K562 (cell line): ENCODE measurements at regions not wholly inside any gene's neighbourhood (a gene's known extent, or its start where the extent isn't known, plus 50 kb on each side); places are given as distances from the start of the nearest gene placed in this dataset.

Experiments used
- ATAC-seq: fragments of 200-7000 bp; cut with Tn5 transposase; 3 replicates; pipeline ENCODE4 v1.9.1; 2020; ENCODE audit warnings: moderate library complexity
- BruUV-seq: library from RNA; stranded (reverse); fragments of 400-500 nt; replicated peaks from 2 replicates; lab custom pipeline; 2021; lab: Mats Ljungman, UMichigan
- CTCF ChIA-PET: fragments of 300-600 bp; formaldehyde crosslinking; extraction: SDS; loops from one replicate; lab custom pipeline; 2021; ENCODE audit warnings: low intra/inter-chr PET ratio; lab: Yijun Ruan, JAX
- POLR2A ChIA-PET: fragments of 300-600, 350-650 bp; sonication (Branson Sonifier 250); formaldehyde crosslinking; extraction: SDS; loops from one replicate; lab custom pipeline; 2021; ENCODE audit warnings: antibody characterized with exemption, inconsistent platforms; lab: Yijun Ruan, JAX
- DNase-seq, 4 experiments: peaks; one replicate each; pipeline versions ENCODE4 v3.0.0 to v3.0.0-alpha.2; 2011 to 2018; ENCODE audit warnings: low spot score in 3 of 4, mixed read lengths in 3 of 4; ENCODE audit errors: extremely low read depth in 1 of 4
- FAIRE-seq: peaks from 2 replicates; lab custom pipeline; 2011; peaks lifted over from hg19 to GRCh38; lab: Jason Lieb, UNC
- H2AFZ ChIP-seq: 2 replicates; pipeline ENCODE4 v1.6.0; 2011; ENCODE audit warnings: low read depth, low read length, control low read depth, inconsistent platforms
- H3K27ac ChIP-seq: fragments of 200-600 bp; 3 replicates; pipeline ENCODE4 v1.8.0; 2011; ENCODE audit warnings: low read depth, mild to moderate bottlenecking, control low read depth, inconsistent platforms, low read length, moderate library complexity, mixed read lengths; ENCODE audit errors: extremely low read depth
- H3K27me3 ChIP-seq, 2 experiments: fragments of 300-600 bp in 1 of 2; 2 replicates in 1 of 2; 3 replicates in 1 of 2; pipeline versions ENCODE4 v1.6.0 to v1.8.0; 2011; ENCODE audit warnings: inconsistent platforms in 2 of 2, low read length in 2 of 2, mild to moderate bottlenecking in 1 of 2, mixed read lengths in 1 of 2, moderate library complexity in 1 of 2; ENCODE audit not compliant: control insufficient read depth in 2 of 2, insufficient read depth in 2 of 2
- H3K36me3 ChIP-seq: fragments of 300-600 bp; 3 replicates; pipeline ENCODE4 v1.8.0; 2011; ENCODE audit warnings: mild to moderate bottlenecking, low read length, inconsistent platforms; ENCODE audit not compliant: control insufficient read depth, insufficient read depth
- H3K4me1 ChIP-seq, 2 experiments: fragments of 200-600 bp in 1 of 2; replicated peaks in 1 of 2; 2 replicates in 1 of 2; 3 replicates in 1 of 2; pipeline versions ENCODE4 v1.5.1 to v1.8.0; 2011; ENCODE audit warnings: inconsistent platforms in 2 of 2, low read length in 2 of 2, mild to moderate bottlenecking in 1 of 2, mixed read lengths in 1 of 2, moderate library complexity in 1 of 2; ENCODE audit not compliant: control insufficient read depth in 2 of 2, insufficient read depth in 2 of 2
- H3K4me2 ChIP-seq: 2 replicates; pipeline ENCODE4 v1.6.1; 2011; ENCODE audit warnings: low read length, control low read depth, inconsistent platforms, mixed read lengths; ENCODE audit not compliant: insufficient read depth
- H3K4me3 ChIP-seq: fragments of 200-600 bp; sonication (generic), shearing (Covaris generic); 2 replicates; pipeline ENCODE4 v1.5.1; 2016; ENCODE audit warnings: control low read depth, inconsistent platforms
- H3K79me2 ChIP-seq: fragments of 200-600 bp; 3 replicates; pipeline ENCODE4 v1.8.0; 2011; ENCODE audit warnings: low read length, inconsistent platforms; ENCODE audit not compliant: control insufficient read depth, insufficient read depth
- H3K9ac ChIP-seq, 2 experiments: 2 replicates each; pipeline versions ENCODE4 v1.6.0 to v1.6.1; 2011; ENCODE audit warnings: low read depth in 2 of 2, low read length in 2 of 2, control low read depth in 1 of 2, inconsistent platforms in 1 of 2, mild to moderate bottlenecking in 1 of 2, mixed read lengths in 1 of 2; ENCODE audit not compliant: insufficient read depth in 1 of 2
- H3K9me1 ChIP-seq: one replicate; pipeline ENCODE4 v1.6.0; 2011; ENCODE audit warnings: inconsistent platforms, mild to moderate bottlenecking, low read length, moderate library complexity; ENCODE audit not compliant: control insufficient read depth, insufficient read depth
- H3K9me3 ChIP-seq: replicated peaks from 2 replicates; pipeline ENCODE4 v1.5.1; 2011; ENCODE audit warnings: low read depth, low read length, inconsistent platforms; ENCODE audit not compliant: control insufficient read depth, insufficient read depth
- H4K20me1 ChIP-seq: replicated peaks from 2 replicates; pipeline ENCODE4 v1.6.1; 2011; ENCODE audit warnings: low read length, inconsistent platforms, mixed read lengths; ENCODE audit not compliant: control insufficient read depth, insufficient read depth
- KAT2B ChIP-seq: IDR thresholded peaks from one replicate; pipeline ENCODE4 v1.6.1; 2012; ENCODE audit warnings: low read depth, mild to moderate bottlenecking, control low read depth, inconsistent platforms, low read length, moderate library complexity
- KLF13 ChIP-seq: fragments of 450-650 bp; IDR thresholded peaks from 2 replicates; pipeline ENCODE4 v1.6.1; 2016; ENCODE audit warnings: missing genetic modification characterization, low read depth, mild to moderate bottlenecking, missing compliant biosample characterization, moderate library complexity, borderline replicate concordance
- NR1H2 ChIP-seq: sonication (generic); formaldehyde crosslinking; IDR thresholded peaks from 2 replicates; pipeline ENCODE4 v1.4.0; 2020; ENCODE audit warnings: mild to moderate bottlenecking, missing genetic modification reagents
- RAD21 ChIP-seq, 2 experiments: fragments of 250-450 bp in 1 of 2; fragments of 450-650 bp in 1 of 2; sonication (Bioruptor Pico) in 1 of 2; formaldehyde crosslinking in 1 of 2; IDR thresholded peaks in 1 of 2; conservative IDR thresholded peaks in 1 of 2; 2 replicates each; pipeline versions ENCODE4 v1.4.0 to v1.8.0; 2020 to 2022; ENCODE audit warnings: mild to moderate bottlenecking in 2 of 2, moderate library complexity in 1 of 2
- TEAD4 ChIP-seq, 2 experiments: sonication (generic) in 1 of 2; formaldehyde crosslinking in 1 of 2; IDR thresholded peaks; 2 replicates each; pipeline versions ENCODE4 v1.6.1 to v1.8.0; 2012 to 2022; ENCODE audit warnings: borderline replicate concordance in 1 of 2, inconsistent platforms in 1 of 2, low read length in 1 of 2, mild to moderate bottlenecking in 1 of 2, missing genetic modification reagents in 1 of 2
- ZNF23 ChIP-seq: fragments of 250-450 bp; sonication (Bioruptor Pico); IDR thresholded peaks from 2 replicates; pipeline ENCODE4 v1.4.0; 2020; ENCODE audit warnings: mild to moderate bottlenecking
- ZNF316 ChIP-seq: fragments of 450-650 bp; IDR thresholded peaks from 2 replicates; pipeline ENCODE4 v1.6.1; 2016
- ZNF668 ChIP-seq: fragments of 250-450 bp; sonication (Bioruptor Pico); IDR thresholded peaks from 2 replicates; pipeline ENCODE4 v1.8.0; 2022; ENCODE audit warnings: mild to moderate bottlenecking, inconsistent platforms
- WGBS: fragments of 100-300 bp; shearing (Covaris generic); methylation state at CpG from one replicate; pipeline ENCODE4 v1.1.6; 2016; ENCODE audit warnings: low coverage, mixed read lengths; ENCODE audit not compliant: insufficient coverage; ENCODE audit errors: missing lambda C conversion rate; 5-methylcytosine and 5-hydroxymethylcytosine counted together
- in situ Hi-C: fragments of 300-500 bp; cut with MboI; formaldehyde crosslinking; loops from 4 replicates; pipeline ENCODE4 v1.15.0; 2018; ENCODE audit warnings: inconsistent platforms, mixed read lengths
- intact Hi-C: fragments of 100-400 bp; cut with micrococcal nuclease; formaldehyde crosslinking; loops from 2 replicates; pipeline ENCODE4 v1.14.2; 2022
- TF ChIP-seq, protein P1 (sequence below): fragments of 450-650 bp; formaldehyde crosslinking; IDR thresholded peaks from 2 replicates; pipeline ENCODE4 v1.4.0; 2022; ENCODE audit warnings: missing genetic modification characterization
- TF ChIP-seq, protein P2 (sequence below): fragments of 250-450 bp; sonication (Bioruptor Pico); IDR thresholded peaks from 2 replicates; pipeline ENCODE4 v1.5.0; 2021; ENCODE audit warnings: mild to moderate bottlenecking, moderate library complexity

DNA sequence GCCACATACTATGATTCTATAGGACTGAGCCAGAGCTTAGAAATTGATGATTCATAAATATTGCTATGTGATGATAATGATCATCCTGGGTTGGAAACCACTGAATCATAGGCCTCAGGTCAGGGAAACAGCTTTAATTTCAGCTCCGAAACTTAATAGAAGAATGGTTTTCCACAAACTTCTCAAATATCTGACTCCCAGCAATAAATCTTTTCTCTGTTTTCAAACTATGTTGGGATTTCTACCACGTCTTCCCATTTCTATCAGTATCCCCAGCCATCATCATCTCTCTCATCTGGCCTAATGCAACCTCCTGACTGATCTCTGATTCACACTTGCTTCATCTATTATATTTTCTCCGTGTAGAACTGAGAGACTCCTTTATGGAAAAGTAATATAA is 521.8 kb upstream of the AGA start:
- CTCF ChIA-PET: no interaction called here
- ATAC-seq (no peak), DNase-seq (no peak), FAIRE-seq (no peak)
- Histone ChIP-seq H3K9ac (no peak overlapping the region), H3K9me1 (no peaks in the 10 kb centered on the region), H3K27me3 (no peaks in the 10 kb centered on the region), H3K4me2 (no peak overlapping the region), H3K79me2 (no peaks in the 10 kb centered on the region), H3K9me3 (no peaks in the 10 kb centered on the region), H3K4me1 (no peaks in the 10 kb centered on the region), H3K36me3 (no peaks in the 10 kb centered on the region), H3K27ac (no peak overlapping the region), H3K4me3 (no peak overlapping the region), H4K20me1 (no peaks in the 10 kb centered on the region), H2AFZ (no peak overlapping the region)
- in situ Hi-C loops: no loop called here
- intact Hi-C loops: no loop called here
- POLR2A ChIA-PET: no interaction called here
- no TSS peak for BruUV-seq
- whole genome bisulfite sequencing: 3% methylated on average over 3 of the region's 3 CpGs
- TF ChIP-seq RAD21 (CRISPR knock-in tag; conservative IDR thresholded peaks at IDR 0.05 in 1 of 2, IDR thresholded peaks at IDR 0.05 in 1 of 2) (no peak), KAT2B (no peak), ZNF23 (CRISPR knock-in tag) (no peak), TEAD4 (IDR thresholded peaks at IDR 0.05; ENCODE audit: low read length) (no peak), TEAD4 (CRISPR knock-in tag; IDR thresholded peaks at IDR 0.05; ENCODE audit: borderline replicate concordance) (no peak), ZNF668 (CRISPR knock-in tag) (no peak), NR1H2 (CRISPR knock-in tag) (no peak), KLF13 (tag) (no peak), ZNF316 (no peak)
- TF ChIP-seq, protein P1, sequence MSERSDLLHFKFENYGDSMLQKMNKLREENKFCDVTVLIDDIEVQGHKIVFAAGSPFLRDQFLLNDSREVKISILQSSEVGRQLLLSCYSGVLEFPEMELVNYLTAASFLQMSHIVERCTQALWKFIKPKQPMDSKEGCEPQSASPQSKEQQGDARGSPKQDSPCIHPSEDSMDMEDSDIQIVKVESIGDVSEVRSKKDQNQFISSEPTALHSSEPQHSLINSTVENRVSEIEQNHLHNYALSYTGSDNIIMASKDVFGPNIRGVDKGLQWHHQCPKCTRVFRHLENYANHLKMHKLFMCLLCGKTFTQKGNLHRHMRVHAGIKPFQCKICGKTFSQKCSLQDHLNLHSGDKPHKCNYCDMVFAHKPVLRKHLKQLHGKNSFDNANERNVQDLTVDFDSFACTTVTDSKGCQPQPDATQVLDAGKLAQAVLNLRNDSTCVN (CRISPR knock-in tag): no peak
- TF ChIP-seq, protein P2, sequence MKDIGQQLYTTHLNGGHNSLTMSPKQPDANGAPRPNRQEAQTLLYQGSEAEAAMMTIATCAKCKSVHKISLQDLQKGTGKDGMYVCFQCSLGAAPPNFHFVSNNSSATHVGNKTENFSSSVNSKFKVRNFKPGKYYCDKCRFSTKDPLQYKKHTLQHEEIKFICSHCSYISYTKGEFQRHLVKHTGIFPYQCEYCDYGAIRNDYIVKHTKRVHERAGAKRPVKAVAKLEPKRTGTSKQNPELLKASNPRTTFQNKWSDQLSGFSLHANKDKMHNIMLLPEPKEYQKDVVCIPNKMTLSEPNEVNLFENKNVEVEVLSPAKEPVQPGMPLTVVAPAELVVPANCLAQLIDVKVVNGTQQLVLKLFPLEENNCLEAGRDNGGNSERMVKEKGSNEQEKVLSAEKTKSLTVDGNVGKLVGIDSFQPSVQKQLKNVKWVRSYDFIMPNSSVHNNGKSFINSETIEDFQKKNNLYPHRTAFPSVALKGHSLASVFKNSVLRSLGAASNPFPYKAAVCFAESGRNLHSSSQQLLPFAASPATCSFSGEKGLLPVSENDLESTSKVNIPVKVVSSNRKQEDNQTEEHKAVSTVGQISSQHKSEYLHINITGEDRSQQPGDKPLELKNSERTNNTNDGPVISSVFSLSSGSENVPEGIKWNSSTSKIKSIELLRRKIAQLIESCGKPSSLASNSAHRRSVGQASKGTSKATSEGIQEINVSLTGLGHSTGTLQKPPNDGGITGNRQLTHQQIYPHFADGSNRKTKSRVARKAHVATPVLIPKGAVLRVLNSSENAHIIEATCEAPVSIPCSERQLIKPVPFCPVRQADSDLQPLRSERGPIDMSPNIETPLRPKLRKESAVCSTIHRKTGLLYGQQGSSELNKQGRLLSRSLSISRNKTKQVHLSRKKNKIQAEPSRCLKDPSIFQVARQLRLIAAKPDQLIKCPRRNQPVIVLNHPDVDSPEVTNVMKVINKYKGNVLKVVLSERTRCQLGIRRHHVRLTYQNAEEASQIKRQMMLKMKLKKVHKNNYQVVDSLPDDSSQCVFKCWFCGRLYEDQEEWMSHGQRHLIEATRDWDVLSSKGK (CRISPR knock-in tag): no peak
- TF ChIP-seq, all 486 proteins: peak for 0
